ENCODE measurements at regions not wholly inside any gene's neighbourhood (a gene's known extent, or its start where the extent isn't known, plus 50 kb on each side); places are given as distances from the start of the nearest gene placed in this dataset.

GRCh38 chr6:1485678-1486077 is 96.3 kb downstream of the FOXF2 start:
- Histone ChIP-seq H3F3A (ENCODE audit: insufficient read depth) (peaks cover 28% of the 10 kb centered on the region), H3K79me2 (ENCODE audit: insufficient read depth) (no peaks in the 10 kb centered on the region), H3K27me3 (replicated peaks; ENCODE audit: insufficient read depth) (no peaks in the 10 kb centered on the region), H3K27ac (peak overlapping the region; percentile 72), H2AFZ (peak overlapping the region; percentile 16), H3K4me3 (no peak overlapping the region), H3K9me3 (ENCODE audit: low read depth) (no peaks in the 10 kb centered on the region), H3K9ac (peak overlapping the region; percentile 39; the same call in 1 of the 2 replicates), H3K4me2 (ENCODE audit: unreplicated experiment) (peak overlapping the region; percentile 53), H3K36me3 (ENCODE audit: low read depth) (no peaks in the 10 kb centered on the region), H4K20me1 (ENCODE audit: insufficient read depth) (no peaks in the 10 kb centered on the region), H3K4me1 (ENCODE audit: insufficient read depth) (peaks cover 39% of the 10 kb centered on the region), H3K9me2 (ENCODE audit: insufficient read depth) (no peaks in the 10 kb centered on the region)
- peak; percentile 96 for DNase-seq
- WGBS, 2 experiments (ENCODE audit: low coverage in 1 of 2, low lambda C conversion rate in 2 of 2, missing lambda C conversion rate in 2 of 2): 0 to 2% methylated on average over 5 of the region's 5 CpGs
- in situ Hi-C loops (cut with MboI): no loop called here
- no peak for TF ChIP-seq EZH2phosphoT487 (IDR thresholded peaks at IDR 0.05; ENCODE audit: insufficient read depth, low read depth)
- TF ChIP-seq EZH2 (IDR thresholded peaks at IDR 0.05; ENCODE audit: insufficient read depth, poor library complexity, severe bottlenecking): no peak

GRCh38 chr6:1486387-1486786 is 97.0 kb downstream of the FOXF2 start:
- Histone ChIP-seq H3K9me3 (ENCODE audit: low read depth) (no peaks in the 10 kb centered on the region), H3K27ac (peak overlapping the region; percentile 72), H3K4me2 (ENCODE audit: unreplicated experiment) (no peak overlapping the region), H3F3A (ENCODE audit: insufficient read depth) (peaks cover 22% of the 10 kb centered on the region), H3K9me2 (ENCODE audit: insufficient read depth) (no peaks in the 10 kb centered on the region), H2AFZ (no peak overlapping the region), H3K4me3 (no peak overlapping the region), H3K4me1 (ENCODE audit: insufficient read depth) (peaks cover 34% of the 10 kb centered on the region), H3K27me3 (replicated peaks; ENCODE audit: insufficient read depth) (no peaks in the 10 kb centered on the region), H3K36me3 (ENCODE audit: low read depth) (no peaks in the 10 kb centered on the region), H3K79me2 (ENCODE audit: insufficient read depth) (no peaks in the 10 kb centered on the region), H4K20me1 (ENCODE audit: insufficient read depth) (no peaks in the 10 kb centered on the region), H3K9ac (no peak overlapping the region)
- 63% methylated on average over 1 of the region's 1 CpG for WGBS, 2 experiments (ENCODE audit: low coverage in 1 of 2, low lambda C conversion rate in 2 of 2, missing lambda C conversion rate in 2 of 2)
- DNase-seq: no peak
- TF ChIP-seq EZH2 (IDR thresholded peaks at IDR 0.05; ENCODE audit: insufficient read depth, poor library complexity, severe bottlenecking) (no peak), EZH2phosphoT487 (IDR thresholded peaks at IDR 0.05; ENCODE audit: insufficient read depth, low read depth) (no peak)
- in situ Hi-C loops (cut with MboI): no loop called here

GRCh38 chr6:1487239-1487638 is 97.9 kb downstream of the FOXF2 start:
- in situ Hi-C loops (cut with MboI): no loop called here
- H3K27me3 ChIP-seq (replicated peaks; ENCODE audit: insufficient read depth): no peaks in the 10 kb centered on the region
- WGBS, 2 experiments (ENCODE audit: low coverage in 1 of 2, low lambda C conversion rate in 2 of 2, missing lambda C conversion rate in 2 of 2): 79 to 83% methylated on average over 4 of the region's 4 CpGs

DNA sequence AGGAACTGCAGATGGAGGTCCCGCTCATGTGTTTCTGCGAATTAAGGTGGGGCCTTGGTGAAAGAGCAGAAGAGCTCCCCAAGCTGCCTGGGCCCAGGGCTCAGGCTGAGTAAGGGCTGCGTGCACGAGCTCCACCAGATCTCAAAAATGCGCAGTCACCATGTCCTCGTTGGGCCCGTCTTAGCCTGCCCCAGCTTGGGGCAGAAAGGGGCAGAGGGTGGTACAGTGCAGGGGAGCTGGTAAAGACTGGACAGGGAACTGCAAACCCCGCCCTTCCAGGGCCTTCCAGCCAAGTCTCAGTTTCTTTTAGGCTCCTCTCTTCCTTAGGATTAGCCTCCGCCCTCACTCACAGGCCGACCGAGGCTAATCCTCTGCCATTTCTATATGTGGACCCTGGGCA is 101.6 kb downstream of the FOXF2 start:
- no peak overlapping the region for H3K4me2 ChIP-seq (ENCODE audit: unreplicated experiment)
- H3K79me2 ChIP-seq (ENCODE audit: insufficient read depth): no peaks in the 10 kb centered on the region
- H3K9me2 ChIP-seq (ENCODE audit: insufficient read depth): no peaks in the 10 kb centered on the region
- H3K27me3 ChIP-seq (replicated peaks; ENCODE audit: insufficient read depth): no peaks in the 10 kb centered on the region
- H3K36me3 ChIP-seq (ENCODE audit: low read depth): no peaks in the 10 kb centered on the region
- H4K20me1 ChIP-seq (ENCODE audit: insufficient read depth): no peaks in the 10 kb centered on the region
- H3K4me3 ChIP-seq: no peak overlapping the region
- H2AFZ ChIP-seq: no peak overlapping the region
- no peak overlapping the region for H3K27ac ChIP-seq
- TF ChIP-seq EZH2phosphoT487 (IDR thresholded peaks at IDR 0.05; ENCODE audit: insufficient read depth, low read depth): no peak
- no peak for TF ChIP-seq EZH2 (IDR thresholded peaks at IDR 0.05; ENCODE audit: insufficient read depth, poor library complexity, severe bottlenecking)
- H3K9ac ChIP-seq: no peak overlapping the region
- 89% methylated on average over 11 of the region's 11 CpGs for WGBS, 2 experiments (ENCODE audit: low coverage in 1 of 2, low lambda C conversion rate in 2 of 2, missing lambda C conversion rate in 2 of 2)
- no peak for DNase-seq
- peaks cover 5% of the 10 kb centered on the region; the same call in 1 of the 2 replicates for H3K4me1 ChIP-seq (ENCODE audit: insufficient read depth)
- in situ Hi-C loops (cut with MboI): no loop called here
- no peaks in the 10 kb centered on the region for H3K9me3 ChIP-seq (ENCODE audit: low read depth)
- H3F3A ChIP-seq (ENCODE audit: insufficient read depth): no peaks in the 10 kb centered on the region

More at GRCh38 chr6:1487239-1487638, 97.9 kb downstream of the FOXF2 start:
- H3K9me3 ChIP-seq (ENCODE audit: low read depth): no peaks in the 10 kb centered on the region
- H3K27ac ChIP-seq: no peak overlapping the region
- H3K4me2 ChIP-seq (ENCODE audit: unreplicated experiment): no peak overlapping the region
- no peak overlapping the region for H3K9ac ChIP-seq
- no peak overlapping the region for H2AFZ ChIP-seq
- H3F3A ChIP-seq (ENCODE audit: insufficient read depth): peaks cover 14% of the 10 kb centered on the region
- no peaks in the 10 kb centered on the region for H3K36me3 ChIP-seq (ENCODE audit: low read depth)
- H3K79me2 ChIP-seq (ENCODE audit: insufficient read depth): no peaks in the 10 kb centered on the region
- no peak for DNase-seq
- no peak overlapping the region for H3K4me3 ChIP-seq
- peaks cover 26% of the 10 kb centered on the region for H3K4me1 ChIP-seq (ENCODE audit: insufficient read depth)
- no peaks in the 10 kb centered on the region for H3K9me2 ChIP-seq (ENCODE audit: insufficient read depth)
- H4K20me1 ChIP-seq (ENCODE audit: insufficient read depth): no peaks in the 10 kb centered on the region
- TF ChIP-seq EZH2phosphoT487 (IDR thresholded peaks at IDR 0.05; ENCODE audit: insufficient read depth, low read depth) (no peak), EZH2 (IDR thresholded peaks at IDR 0.05; ENCODE audit: insufficient read depth, poor library complexity, severe bottlenecking) (no peak)
